RWPE2 (cell line): ENCODE measurements at regions not wholly inside any gene's neighbourhood (a gene's known extent, or its start where the extent isn't known, plus 50 kb on each side); places are given as distances from the start of the nearest gene placed in this dataset.
"Not testable (repeated sequence)": the region's sequence is repeated elsewhere in the genome, so short reads cannot be mapped to it uniquely, and the experiment has no call there.

Source experiments
- ATAC-seq: fragments of 200-7000 bp; cut with Tn5 transposase; 3 replicates; pipeline ENCODE4 v1.9.1; 2021; ENCODE audit warnings: low read depth
- DNase-seq: peaks from one replicate; pipeline ENCODE4 v3.0.0-alpha.2; 2020; ENCODE audit warnings: low spot score
- H3K27ac ChIP-seq: fragments of 450-650 bp; 2 replicates; pipeline ENCODE4 v1.5.1; 2017; ENCODE audit warnings: mild to moderate bottlenecking; ENCODE audit not compliant: poor library complexity, severe bottlenecking
- H3K27me3 ChIP-seq: fragments of 250-450 bp; sonication (Bioruptor Pico); 2 replicates; pipeline ENCODE4 v1.5.1; 2021; ENCODE audit warnings: mild to moderate bottlenecking, moderate library complexity; ENCODE audit not compliant: insufficient read depth, poor library complexity, severe bottlenecking
- H3K36me3 ChIP-seq: fragments of 250-450 bp; sonication (Bioruptor Pico); 2 replicates; pipeline ENCODE4 v1.5.1; 2020; ENCODE audit warnings: low read depth, mild to moderate bottlenecking, moderate library complexity
- H3K4me1 ChIP-seq: fragments of 250-450 bp; sonication (Bioruptor Pico); 2 replicates; pipeline ENCODE4 v1.5.1; 2021; ENCODE audit warnings: mild to moderate bottlenecking, moderate library complexity; ENCODE audit not compliant: insufficient read depth, poor library complexity, severe bottlenecking
- H3K4me3 ChIP-seq: fragments of 250-450 bp; sonication (Bioruptor Pico); 2 replicates; pipeline ENCODE4 v1.5.1; 2021; ENCODE audit warnings: mild to moderate bottlenecking, moderate library complexity; ENCODE audit not compliant: severe bottlenecking
- H3K9me3 ChIP-seq: fragments of 250-450 bp; sonication (Bioruptor Pico); 2 replicates; pipeline ENCODE4 v1.5.1; 2021; ENCODE audit warnings: mild to moderate bottlenecking, moderate library complexity; ENCODE audit not compliant: severe bottlenecking
- CTCF ChIP-seq: fragments of 450-650 bp; IDR thresholded peaks from one replicate; pipeline ENCODE4 v1.5.1; 2017; ENCODE audit warnings: mild to moderate bottlenecking, moderate library complexity; ENCODE audit not compliant: poor library complexity, severe bottlenecking

GRCh38 chr2:35598310-35598709, 757.3 kb upstream of the CRIM1 start:
- no peak for TF ChIP-seq CTCF
- no peak for DNase-seq

GRCh38 chr2:35591886-35592285, 763.7 kb upstream of the CRIM1 start:
- TF ChIP-seq CTCF, result no peak
- H3K27me3 ChIP-seq, result no peaks in the 10 kb centered on the region
- DNase-seq (no peak), ATAC-seq (no peak)
- H3K4me3 ChIP-seq, result no peak overlapping the region
- no peak overlapping the region for H3K27ac ChIP-seq
- no peaks in the 10 kb centered on the region for H3K4me1 ChIP-seq
- no peaks in the 10 kb centered on the region for H3K9me3 ChIP-seq
- H3K36me3 ChIP-seq, result no peaks in the 10 kb centered on the region

More at GRCh38 chr2:35598310-35598709, 757.3 kb upstream of the CRIM1 start:
- Histone ChIP-seq H3K36me3 (no peaks in the 10 kb centered on the region), H3K4me1 (no peaks in the 10 kb centered on the region), H3K27me3 (no peaks in the 10 kb centered on the region), H3K4me3 (no peak overlapping the region), H3K9me3 (no peaks in the 10 kb centered on the region), H3K27ac (no peak overlapping the region)
- no peak for ATAC-seq

GRCh38 chr2:35585972-35586371, 769.6 kb upstream of the CRIM1 start:
- TF ChIP-seq CTCF, result no peak
- ATAC-seq, result no peak
- H3K36me3 ChIP-seq, result no peaks in the 10 kb centered on the region
- no peaks in the 10 kb centered on the region for H3K4me1 ChIP-seq
- DNase-seq, result no peak
- no peak overlapping the region for H3K27ac ChIP-seq
- no peaks in the 10 kb centered on the region for H3K27me3 ChIP-seq
- peaks cover 6% of the 10 kb centered on the region for H3K9me3 ChIP-seq
- no peak overlapping the region for H3K4me3 ChIP-seq

- H3K9me3 ChIP-seq, result peaks cover 6% of the 10 kb centered on the region
- ATAC-seq, result no peak
- no peak for TF ChIP-seq CTCF
These were observed 772.9 kb upstream of the CRIM1 start for GRCh38 chr2:35582637-35583036.

GRCh38 chr2:35580956-35581355, 774.6 kb upstream of the CRIM1 start:
- no peak overlapping the region for H3K27ac ChIP-seq
- H3K4me1 ChIP-seq, result no peaks in the 10 kb centered on the region
- H3K4me3 ChIP-seq, result no peak overlapping the region
- peaks cover 2% of the 10 kb centered on the region for H3K9me3 ChIP-seq
- ATAC-seq (no peak), DNase-seq (no peak)
- H3K27me3 ChIP-seq, result no peaks in the 10 kb centered on the region
- no peak for TF ChIP-seq CTCF
- H3K36me3 ChIP-seq, result no peaks in the 10 kb centered on the region

More at GRCh38 chr2:35582637-35583036, 772.9 kb upstream of the CRIM1 start:
- Histone ChIP-seq H3K4me3 (no peak overlapping the region), H3K36me3 (no peaks in the 10 kb centered on the region), H3K4me1 (no peaks in the 10 kb centered on the region), H3K27me3 (no peaks in the 10 kb centered on the region), H3K27ac (no peak overlapping the region)
- DNase-seq, result no peak

GRCh38 chr2:35568574-35568973, 787.0 kb upstream of the CRIM1 start:
- not testable (repeated sequence) for H3K27ac ChIP-seq, H3K36me3 ChIP-seq, H3K9me3 ChIP-seq, H3K4me1 ChIP-seq, H3K4me3 ChIP-seq, ATAC-seq, DNase-seq, H3K27me3 ChIP-seq
